NT2/D1 (cell line): ENCODE measurements at regions not wholly inside any gene's neighbourhood (a gene's known extent, or its start where the extent isn't known, plus 50 kb on each side); places are given as distances from the start of the nearest gene placed in this dataset.

Experiments used
- DNase-seq: peaks from one replicate; pipeline ENCODE4 v3.0.0-alpha.2; 2011; ENCODE audit warnings: low read depth, low spot score
- H3K27me3 ChIP-seq: 2 replicates; pipeline ENCODE4 v1.6.0; 2011; ENCODE audit warnings: mild to moderate bottlenecking; ENCODE audit not compliant: insufficient read length, insufficient read depth
- H3K36me3 ChIP-seq: 2 replicates; pipeline ENCODE4 v1.6.1; 2011; ENCODE audit warnings: mild to moderate bottlenecking, low read length, mixed read lengths; ENCODE audit not compliant: insufficient read depth, insufficient read length
- H3K4me1 ChIP-seq: 2 replicates; pipeline ENCODE4 v1.5.1; 2011; ENCODE audit not compliant: insufficient read depth, insufficient read length
- H3K4me3 ChIP-seq: 2 replicates; pipeline ENCODE4 v1.5.1; 2011; ENCODE audit warnings: low read depth; ENCODE audit not compliant: insufficient read length
- H3K9ac ChIP-seq: 2 replicates; pipeline ENCODE4 v1.6.0; 2011; ENCODE audit warnings: low read depth; ENCODE audit not compliant: insufficient read length
- H3K9me3 ChIP-seq: 2 replicates; pipeline ENCODE4 v1.5.1; 2011; ENCODE audit warnings: mild to moderate bottlenecking, low read length; ENCODE audit not compliant: insufficient read depth
- ZNF274 ChIP-seq: IDR thresholded peaks from 2 replicates; pipeline ENCODE4 v1.6.1; 2011; ENCODE audit warnings: mild to moderate bottlenecking, low read depth, low read length

GRCh38 chr17:20948984-20949777, 93.6 kb downstream of the USP22 start:
- Histone ChIP-seq H3K9me3 (no peaks in the 10 kb centered on the region), H3K36me3 (no peaks in the 10 kb centered on the region), H3K9ac (no peak overlapping the region), H3K27me3 (no peaks in the 10 kb centered on the region), H3K4me1 (no peaks in the 10 kb centered on the region), H3K4me3 (no peak overlapping the region)
- TF ChIP-seq ZNF274: no peak
- no peak for DNase-seq
